ENCODE measurements at regions not wholly inside any gene's neighbourhood (a gene's known extent, or its start where the extent isn't known, plus 50 kb on each side); places are given as distances from the start of the nearest gene placed in this dataset.
A peak's percentile ranks its signal among the peaks of the same experiment; 100 is the strongest.

GRCh38 chr7:132072873-132073272 lies 503.4 kb downstream of the PLXNA4 start:
- peak; percentile 11 for DNase-seq (ENCODE audit: low read depth)

GRCh38 chr7:132072165-132072564 lies 504.1 kb downstream of the PLXNA4 start:
- no peak for DNase-seq (ENCODE audit: low read depth)

GRCh38 chr7:132069306-132069705 lies 507.0 kb downstream of the PLXNA4 start:
- no peak for DNase-seq (ENCODE audit: low read depth)

- no peak for DNase-seq (ENCODE audit: low read depth)
These were observed 509.5 kb downstream of the PLXNA4 start for GRCh38 chr7:132066761-132067171.

- DNase-seq (ENCODE audit: low read depth), result no peak
These were observed 509.7 kb upstream of the PODXL start for GRCh38 chr7:132065989-132066603.

GRCh38 chr7:132065193-132065988 lies 509.0 kb upstream of the PODXL start:
- DNase-seq (ENCODE audit: low read depth), result peak; percentile 98

GRCh38 chr7:132063800-132064199 lies 507.4 kb upstream of the PODXL start:
- no peak for DNase-seq (ENCODE audit: low read depth)

GRCh38 chr7:132061937-132062336 lies 505.5 kb upstream of the PODXL start:
- DNase-seq (ENCODE audit: low read depth), result no peak

GRCh38 chr7:132059141-132059540 lies 502.7 kb upstream of the PODXL start:
- DNase-seq (ENCODE audit: low read depth), result no peak

GRCh38 chr7:132055336-132056120 lies 499.1 kb upstream of the PODXL start:
- no peak for DNase-seq (ENCODE audit: low read depth)

GRCh38 chr7:132053871-132054270 lies 497.4 kb upstream of the PODXL start:
- no peak for DNase-seq (ENCODE audit: low read depth)

- no peak for DNase-seq (ENCODE audit: low read depth)
These were observed 494.9 kb upstream of the PODXL start for GRCh38 chr7:132051311-132051710.

- peak; percentile 37 for DNase-seq (ENCODE audit: low read depth)
These were observed 493.3 kb upstream of the PODXL start for GRCh38 chr7:132049462-132050304.

GRCh38 chr7:132045481-132045980 lies 489.1 kb upstream of the PODXL start:
- no peak for DNase-seq (ENCODE audit: low read depth)

GRCh38 chr7:132045002-132045401 lies 488.6 kb upstream of the PODXL start:
- DNase-seq (ENCODE audit: low read depth), result no peak

- no peak for DNase-seq (ENCODE audit: low read depth)
These were observed 487.8 kb upstream of the PODXL start for GRCh38 chr7:132044247-132044646.

- DNase-seq (ENCODE audit: low read depth), result no peak
These were observed 484.7 kb upstream of the PODXL start for GRCh38 chr7:132041108-132041507.

- no peak for DNase-seq (ENCODE audit: low read depth)
These were observed 479.3 kb upstream of the PODXL start for GRCh38 chr7:132035517-132036362.

GRCh38 chr7:132034748-132035416 lies 478.5 kb upstream of the PODXL start:
- no peak for DNase-seq (ENCODE audit: low read depth)

- DNase-seq (ENCODE audit: low read depth), result no peak
These were observed 474.5 kb upstream of the PODXL start for GRCh38 chr7:132030883-132031282.

Data from HT1080 (cell line).